HCT116 (cell line): ENCODE measurements at regions not wholly inside any gene's neighbourhood (a gene's known extent, or its start where the extent isn't known, plus 50 kb on each side); places are given as distances from the start of the nearest gene placed in this dataset.

ENCODE experiments used
- ATAC-seq: fragments of 200-7000 bp; cut with Tn5 transposase; 2 replicates; pipeline ENCODE4 v1.9.1; 2020; ENCODE audit warnings: mild to moderate bottlenecking, moderate library complexity
- BruUV-seq: library from RNA; stranded (reverse); fragments of 400-500 nt; replicated peaks from 2 replicates; lab custom pipeline; 2021; lab: Mats Ljungman, UMichigan
- CTCF ChIA-PET: fragments of 300-600 bp; sonication (Branson Sonifier 250); formaldehyde crosslinking; loops from one replicate; lab custom pipeline; 2021; ENCODE audit warnings: antibody characterized with exemption; lab: Charles Lee
- POLR2A ChIA-PET: fragments of 300-600, 350-600 bp; sonication (Branson Sonifier 250); formaldehyde crosslinking; loops from one replicate; lab custom pipeline; 2021; ENCODE audit warnings: antibody characterized with exemption; lab: Charles Lee
- RAD21 ChIA-PET, 2 experiments: fragments of 300-600 bp; sonication (Branson Sonifier 250); formaldehyde crosslinking; loops; one replicate each; lab custom pipeline; 2023; ENCODE audit warnings: low total read pairs in 2 of 2; ENCODE audit not compliant: uncharacterized antibody in 2 of 2, unreplicated experiment in 2 of 2, low non-redundant PET in 1 of 2; lab: Charles Lee
- DNase-seq: peaks from one replicate; pipeline ENCODE4 v3.0.0-alpha.2; 2010; ENCODE audit warnings: low read depth, low spot score
- H2AFZ ChIP-seq: fragments of 200-600 bp; shearing (Covaris generic), sonication (generic); 2 replicates; pipeline ENCODE4 v1.6.1; 2017; ENCODE audit warnings: low read depth, mixed run types, mixed read lengths, antibody characterized with exemption, low read length; ENCODE audit not compliant: poor library complexity, severe bottlenecking
- H3K27ac ChIP-seq: 2 replicates; pipeline ENCODE4 v1.5.1; 2012; ENCODE audit warnings: low read depth, low read length
- H3K27me3 ChIP-seq: fragments of 200-600 bp; sonication (generic); 2 replicates; pipeline ENCODE4 v1.6.1; 2016; ENCODE audit warnings: mixed run types, low read length, mixed read lengths; ENCODE audit not compliant: insufficient read depth
- H3K36me3 ChIP-seq, 2 experiments: fragments of 200-500 bp in 1 of 2; fragments of 200-600 bp in 1 of 2; sonication (Bioruptor generic) in 1 of 2; sonication (generic) in 1 of 2; 2 replicates each; pipeline versions ENCODE4 v1.5.1 to v1.6.1; 2014 to 2016; ENCODE audit warnings: low read length in 2 of 2, inconsistent platforms in 1 of 2, mixed read lengths in 1 of 2, mixed run types in 1 of 2; ENCODE audit not compliant: insufficient read depth in 2 of 2, control insufficient read depth in 1 of 2
- H3K4me1 ChIP-seq, 2 experiments: fragments of 200-600 bp in 1 of 2; sonication (generic) in 1 of 2; 2 replicates each; pipeline versions ENCODE4 v1.5.1 to v1.6.1; 2012 to 2017; ENCODE audit warnings: low read length in 2 of 2, inconsistent platforms in 1 of 2, mild to moderate bottlenecking in 1 of 2, mixed read lengths in 1 of 2, mixed run types in 1 of 2, moderate library complexity in 1 of 2; ENCODE audit not compliant: insufficient read depth in 2 of 2, control insufficient read depth in 1 of 2
- H3K4me2 ChIP-seq: fragments of 200-600 bp; sonication (generic); 2 replicates; pipeline ENCODE4 v1.6.1; 2017; ENCODE audit warnings: mixed run types, low read length, mixed read lengths
- H3K4me3 ChIP-seq, 2 experiments: fragments of 200-600 bp in 1 of 2; sonication (generic) in 1 of 2; replicated peaks in 1 of 2; 2 replicates each; pipeline ENCODE4 v1.5.1; 2011 to 2016; ENCODE audit warnings: low read length in 2 of 2, control low read depth in 1 of 2, low read depth in 1 of 2, mild to moderate bottlenecking in 1 of 2, mixed read lengths in 1 of 2, mixed run types in 1 of 2
- H3K79me2 ChIP-seq: fragments of 200-600 bp; sonication (generic); 2 replicates; pipeline ENCODE4 v1.6.1; 2017; ENCODE audit warnings: mild to moderate bottlenecking, mixed run types, low read length, moderate library complexity, mixed read lengths; ENCODE audit not compliant: insufficient read depth
- H3K9ac ChIP-seq: fragments of 200-600 bp; sonication (generic); 2 replicates; pipeline ENCODE4 v1.6.1; 2016; ENCODE audit warnings: low read length, mixed read lengths
- H3K9me2 ChIP-seq: fragments of 200-600 bp; sonication (generic), shearing (Covaris generic); 2 replicates; pipeline ENCODE4 v1.6.1; 2017; ENCODE audit warnings: mixed run types, mild to moderate bottlenecking, moderate library complexity; ENCODE audit not compliant: insufficient read depth
- H3K9me3 ChIP-seq, 2 experiments: fragments of 200-500 bp in 1 of 2; fragments of 200-600 bp in 1 of 2; sonication (Bioruptor generic) in 1 of 2; sonication (generic) in 1 of 2; 2 replicates each; pipeline ENCODE4 v1.6.1; 2014 to 2017; ENCODE audit warnings: low read length in 2 of 2, mixed read lengths in 2 of 2, inconsistent platforms in 1 of 2, low read depth in 1 of 2, mild to moderate bottlenecking in 1 of 2, mixed run types in 1 of 2, moderate library complexity in 1 of 2; ENCODE audit not compliant: control insufficient read depth in 1 of 2, insufficient read depth in 1 of 2
- H4K20me1 ChIP-seq: fragments of 200-600 bp; sonication (generic), shearing (Covaris generic); 2 replicates; pipeline ENCODE4 v1.6.1; 2017; ENCODE audit warnings: mixed run types, mild to moderate bottlenecking, moderate library complexity; ENCODE audit not compliant: insufficient read depth
- CBX3 ChIP-seq: IDR thresholded peaks from 2 replicates; pipeline ENCODE4 v1.6.1; 2012; ENCODE audit warnings: low read depth
- CEBPB ChIP-seq: IDR thresholded peaks from 2 replicates; pipeline ENCODE4 v1.6.1; 2012; ENCODE audit warnings: low read depth
- EGR1 ChIP-seq: IDR thresholded peaks from 2 replicates; pipeline ENCODE4 v1.6.1; 2012; ENCODE audit warnings: low read depth
- FOSL1 ChIP-seq: IDR thresholded peaks from 2 replicates; pipeline ENCODE4 v1.6.1; 2012; ENCODE audit warnings: low read depth
- JUND ChIP-seq: IDR thresholded peaks from 2 replicates; pipeline ENCODE4 v1.6.1; 2012
- POLR2A ChIP-seq: IDR thresholded peaks from 2 replicates; pipeline ENCODE4 v1.7.0; 2011; ENCODE audit warnings: borderline replicate concordance; ENCODE audit not compliant: insufficient read depth, insufficient read length; ENCODE audit errors: extremely low read depth
- POLR2AphosphoS5 ChIP-seq: IDR thresholded peaks from 2 replicates; pipeline ENCODE4 v1.6.1; 2011; ENCODE audit warnings: mild to moderate bottlenecking, low read depth, low read length, moderate library complexity
- SP1 ChIP-seq: IDR thresholded peaks from 2 replicates; pipeline ENCODE4 v1.6.1; 2012; ENCODE audit warnings: low read depth
- SRF ChIP-seq: IDR thresholded peaks from 2 replicates; pipeline ENCODE4 v1.6.1; 2012; ENCODE audit warnings: low read depth
- TCF7L2 ChIP-seq: IDR thresholded peaks from 2 replicates; pipeline ENCODE4 v1.7.0; 2011; ENCODE audit warnings: borderline replicate concordance, inconsistent platforms; ENCODE audit not compliant: insufficient read depth, insufficient read length; ENCODE audit errors: extremely low read depth
- YY1 ChIP-seq: IDR thresholded peaks from 2 replicates; pipeline ENCODE4 v1.6.1; 2011; ENCODE audit warnings: low read length, low read depth, moderate library complexity, mild to moderate bottlenecking; ENCODE audit not compliant: insufficient replicate concordance; ENCODE audit errors: extremely low read depth
- ZNF274 ChIP-seq: fragments of 200-500 bp; sonication (Bioruptor generic); IDR thresholded peaks from 2 replicates; pipeline ENCODE4 v1.6.1; 2014; ENCODE audit warnings: mild to moderate bottlenecking, low read depth, low read length, inconsistent platforms
- intact Hi-C: fragments of 100-400 bp; cut with micrococcal nuclease; formaldehyde crosslinking; loops from 2 replicates; pipeline ENCODE4 v1.10.0; 2022
- TF ChIP-seq, protein P1 (sequence below): IDR thresholded peaks from 2 replicates; pipeline ENCODE4 v1.6.1; 2012; ENCODE audit warnings: low read depth
- TF ChIP-seq, protein P2 (sequence below): IDR thresholded peaks from 2 replicates; pipeline ENCODE4 v1.6.1; 2012
- TF ChIP-seq, protein P3 (sequence below): IDR thresholded peaks from 2 replicates; pipeline ENCODE4 v1.6.1; 2012
- TF ChIP-seq, protein P4 (sequence below): IDR thresholded peaks from 2 replicates; pipeline ENCODE4 v1.6.1; 2011; ENCODE audit warnings: mild to moderate bottlenecking, low read length, moderate library complexity; ENCODE audit not compliant: insufficient replicate concordance; ENCODE audit errors: extremely low read depth
- TF ChIP-seq, protein P5 (sequence below), 3 experiments: fragments of 200-600 bp in 1 of 3; sonication (generic) in 1 of 3; IDR thresholded peaks in 2 of 3; conservative IDR thresholded peaks in 1 of 3; 2 replicates each; pipeline ENCODE4 v1.5.1; 2012 to 2017; ENCODE audit warnings: low read depth in 2 of 3, low read length in 2 of 3, antibody characterized with exemption in 1 of 3, borderline replicate concordance in 1 of 3, control low read depth in 1 of 3, mild to moderate bottlenecking in 1 of 3, mixed read lengths in 1 of 3, mixed run types in 1 of 3, moderate library complexity in 1 of 3; ENCODE audit not compliant: insufficient read depth in 1 of 3

DNA sequence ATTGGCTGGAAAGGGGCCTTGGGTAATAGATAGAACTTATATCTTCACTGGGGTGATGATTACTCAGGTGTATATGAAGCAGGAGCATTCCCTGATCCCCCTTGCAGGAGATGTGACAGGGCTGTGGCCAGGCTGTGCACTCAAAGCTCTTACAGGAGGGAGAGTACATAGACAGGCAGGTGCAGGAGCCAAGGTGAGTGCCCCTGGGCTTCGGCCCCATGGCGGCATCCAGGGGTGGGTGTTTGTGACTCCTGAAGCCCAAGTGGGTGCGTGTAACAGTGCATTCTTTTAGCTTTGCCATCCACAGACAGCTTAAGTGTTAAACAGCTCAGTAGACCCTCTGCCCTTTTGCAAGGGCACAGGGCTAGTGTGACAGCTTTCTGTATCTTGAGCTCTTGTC is 236.6 kb upstream of the GPR149 start:
- no peak for DNase-seq
- ChIA-PET RAD21 (no interaction called here), CTCF (no interaction called here), POLR2A (no interaction called here)
- H3K36me3 ChIP-seq: no peaks in the 10 kb centered on the region
- no peak for TF ChIP-seq TCF7L2
- no peak for TF ChIP-seq POLR2AphosphoS5
- TF ChIP-seq, protein P1, sequence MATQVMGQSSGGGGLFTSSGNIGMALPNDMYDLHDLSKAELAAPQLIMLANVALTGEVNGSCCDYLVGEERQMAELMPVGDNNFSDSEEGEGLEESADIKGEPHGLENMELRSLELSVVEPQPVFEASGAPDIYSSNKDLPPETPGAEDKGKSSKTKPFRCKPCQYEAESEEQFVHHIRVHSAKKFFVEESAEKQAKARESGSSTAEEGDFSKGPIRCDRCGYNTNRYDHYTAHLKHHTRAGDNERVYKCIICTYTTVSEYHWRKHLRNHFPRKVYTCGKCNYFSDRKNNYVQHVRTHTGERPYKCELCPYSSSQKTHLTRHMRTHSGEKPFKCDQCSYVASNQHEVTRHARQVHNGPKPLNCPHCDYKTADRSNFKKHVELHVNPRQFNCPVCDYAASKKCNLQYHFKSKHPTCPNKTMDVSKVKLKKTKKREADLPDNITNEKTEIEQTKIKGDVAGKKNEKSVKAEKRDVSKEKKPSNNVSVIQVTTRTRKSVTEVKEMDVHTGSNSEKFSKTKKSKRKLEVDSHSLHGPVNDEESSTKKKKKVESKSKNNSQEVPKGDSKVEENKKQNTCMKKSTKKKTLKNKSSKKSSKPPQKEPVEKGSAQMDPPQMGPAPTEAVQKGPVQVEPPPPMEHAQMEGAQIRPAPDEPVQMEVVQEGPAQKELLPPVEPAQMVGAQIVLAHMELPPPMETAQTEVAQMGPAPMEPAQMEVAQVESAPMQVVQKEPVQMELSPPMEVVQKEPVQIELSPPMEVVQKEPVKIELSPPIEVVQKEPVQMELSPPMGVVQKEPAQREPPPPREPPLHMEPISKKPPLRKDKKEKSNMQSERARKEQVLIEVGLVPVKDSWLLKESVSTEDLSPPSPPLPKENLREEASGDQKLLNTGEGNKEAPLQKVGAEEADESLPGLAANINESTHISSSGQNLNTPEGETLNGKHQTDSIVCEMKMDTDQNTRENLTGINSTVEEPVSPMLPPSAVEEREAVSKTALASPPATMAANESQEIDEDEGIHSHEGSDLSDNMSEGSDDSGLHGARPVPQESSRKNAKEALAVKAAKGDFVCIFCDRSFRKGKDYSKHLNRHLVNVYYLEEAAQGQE: no peak
- TF ChIP-seq SRF: no peak
- no peak for TF ChIP-seq SP1
- TF ChIP-seq POLR2A: no peak
- no peak for TF ChIP-seq FOSL1
- no peak for TF ChIP-seq YY1
- TF ChIP-seq, protein P2, sequence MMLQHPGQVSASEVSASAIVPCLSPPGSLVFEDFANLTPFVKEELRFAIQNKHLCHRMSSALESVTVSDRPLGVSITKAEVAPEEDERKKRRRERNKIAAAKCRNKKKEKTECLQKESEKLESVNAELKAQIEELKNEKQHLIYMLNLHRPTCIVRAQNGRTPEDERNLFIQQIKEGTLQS: no peak
- TF ChIP-seq, protein P3, sequence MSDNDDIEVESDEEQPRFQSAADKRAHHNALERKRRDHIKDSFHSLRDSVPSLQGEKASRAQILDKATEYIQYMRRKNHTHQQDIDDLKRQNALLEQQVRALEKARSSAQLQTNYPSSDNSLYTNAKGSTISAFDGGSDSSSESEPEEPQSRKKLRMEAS: no peak
- TF ChIP-seq EGR1: no peak
- no peak for TF ChIP-seq JUND
- TF ChIP-seq, protein P4, sequence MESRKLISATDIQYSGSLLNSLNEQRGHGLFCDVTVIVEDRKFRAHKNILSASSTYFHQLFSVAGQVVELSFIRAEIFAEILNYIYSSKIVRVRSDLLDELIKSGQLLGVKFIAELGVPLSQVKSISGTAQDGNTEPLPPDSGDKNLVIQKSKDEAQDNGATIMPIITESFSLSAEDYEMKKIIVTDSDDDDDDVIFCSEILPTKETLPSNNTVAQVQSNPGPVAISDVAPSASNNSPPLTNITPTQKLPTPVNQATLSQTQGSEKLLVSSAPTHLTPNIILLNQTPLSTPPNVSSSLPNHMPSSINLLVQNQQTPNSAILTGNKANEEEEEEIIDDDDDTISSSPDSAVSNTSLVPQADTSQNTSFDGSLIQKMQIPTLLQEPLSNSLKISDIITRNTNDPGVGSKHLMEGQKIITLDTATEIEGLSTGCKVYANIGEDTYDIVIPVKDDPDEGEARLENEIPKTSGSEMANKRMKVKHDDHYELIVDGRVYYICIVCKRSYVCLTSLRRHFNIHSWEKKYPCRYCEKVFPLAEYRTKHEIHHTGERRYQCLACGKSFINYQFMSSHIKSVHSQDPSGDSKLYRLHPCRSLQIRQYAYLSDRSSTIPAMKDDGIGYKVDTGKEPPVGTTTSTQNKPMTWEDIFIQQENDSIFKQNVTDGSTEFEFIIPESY: no peak
- TF ChIP-seq, protein P5, sequence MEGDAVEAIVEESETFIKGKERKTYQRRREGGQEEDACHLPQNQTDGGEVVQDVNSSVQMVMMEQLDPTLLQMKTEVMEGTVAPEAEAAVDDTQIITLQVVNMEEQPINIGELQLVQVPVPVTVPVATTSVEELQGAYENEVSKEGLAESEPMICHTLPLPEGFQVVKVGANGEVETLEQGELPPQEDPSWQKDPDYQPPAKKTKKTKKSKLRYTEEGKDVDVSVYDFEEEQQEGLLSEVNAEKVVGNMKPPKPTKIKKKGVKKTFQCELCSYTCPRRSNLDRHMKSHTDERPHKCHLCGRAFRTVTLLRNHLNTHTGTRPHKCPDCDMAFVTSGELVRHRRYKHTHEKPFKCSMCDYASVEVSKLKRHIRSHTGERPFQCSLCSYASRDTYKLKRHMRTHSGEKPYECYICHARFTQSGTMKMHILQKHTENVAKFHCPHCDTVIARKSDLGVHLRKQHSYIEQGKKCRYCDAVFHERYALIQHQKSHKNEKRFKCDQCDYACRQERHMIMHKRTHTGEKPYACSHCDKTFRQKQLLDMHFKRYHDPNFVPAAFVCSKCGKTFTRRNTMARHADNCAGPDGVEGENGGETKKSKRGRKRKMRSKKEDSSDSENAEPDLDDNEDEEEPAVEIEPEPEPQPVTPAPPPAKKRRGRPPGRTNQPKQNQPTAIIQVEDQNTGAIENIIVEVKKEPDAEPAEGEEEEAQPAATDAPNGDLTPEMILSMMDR (IDR thresholded peaks at IDR 0.05 in 2 of 3, conservative IDR thresholded peaks at IDR 0.05 in 1 of 3; ENCODE audit: borderline replicate concordance in 1 of 3, insufficient read depth in 1 of 3, low read depth in 2 of 3, low read length in 2 of 3): no peak
- no peak for TF ChIP-seq CBX3
- TF ChIP-seq ZNF274: no peak
- TF ChIP-seq CEBPB: no peak
- no peak overlapping the region for H3K27ac ChIP-seq
- no peak overlapping the region for H2AFZ ChIP-seq
- ATAC-seq: no peak
- no peaks in the 10 kb centered on the region for H3K4me1 ChIP-seq
- no peaks in the 10 kb centered on the region for H3K27me3 ChIP-seq
- H3K79me2 ChIP-seq: no peaks in the 10 kb centered on the region
- no peak overlapping the region for H3K4me2 ChIP-seq
- no peak overlapping the region for H3K9ac ChIP-seq
- intact Hi-C loops: no loop called here
- no peaks in the 10 kb centered on the region for H4K20me1 ChIP-seq
- no TSS peak for BruUV-seq
- no peaks in the 10 kb centered on the region for H3K9me2 ChIP-seq
- H3K9me3 ChIP-seq: no peaks in the 10 kb centered on the region
- H3K4me3 ChIP-seq: no peak overlapping the region
